ENCODE measurements at regions not wholly inside any gene's neighbourhood (a gene's known extent, or its start where the extent isn't known, plus 50 kb on each side); places are given as distances from the start of the nearest gene placed in this dataset.

- TF ChIP-seq, protein P1, sequence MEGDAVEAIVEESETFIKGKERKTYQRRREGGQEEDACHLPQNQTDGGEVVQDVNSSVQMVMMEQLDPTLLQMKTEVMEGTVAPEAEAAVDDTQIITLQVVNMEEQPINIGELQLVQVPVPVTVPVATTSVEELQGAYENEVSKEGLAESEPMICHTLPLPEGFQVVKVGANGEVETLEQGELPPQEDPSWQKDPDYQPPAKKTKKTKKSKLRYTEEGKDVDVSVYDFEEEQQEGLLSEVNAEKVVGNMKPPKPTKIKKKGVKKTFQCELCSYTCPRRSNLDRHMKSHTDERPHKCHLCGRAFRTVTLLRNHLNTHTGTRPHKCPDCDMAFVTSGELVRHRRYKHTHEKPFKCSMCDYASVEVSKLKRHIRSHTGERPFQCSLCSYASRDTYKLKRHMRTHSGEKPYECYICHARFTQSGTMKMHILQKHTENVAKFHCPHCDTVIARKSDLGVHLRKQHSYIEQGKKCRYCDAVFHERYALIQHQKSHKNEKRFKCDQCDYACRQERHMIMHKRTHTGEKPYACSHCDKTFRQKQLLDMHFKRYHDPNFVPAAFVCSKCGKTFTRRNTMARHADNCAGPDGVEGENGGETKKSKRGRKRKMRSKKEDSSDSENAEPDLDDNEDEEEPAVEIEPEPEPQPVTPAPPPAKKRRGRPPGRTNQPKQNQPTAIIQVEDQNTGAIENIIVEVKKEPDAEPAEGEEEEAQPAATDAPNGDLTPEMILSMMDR (conservative IDR thresholded peaks at IDR 0.05; ENCODE audit: low read depth, low read length) = no peak
- no peak for TF ChIP-seq EZH2 (IDR thresholded peaks at IDR 0.05; ENCODE audit: borderline replicate concordance, low read depth, low read length, poor library complexity, severe bottlenecking)
Measured at GRCh38 chr16:9480503-9480902, 389.1 kb downstream of the HAPSTR1 start.
